ENCODE measurements at regions not wholly inside any gene's neighbourhood (a gene's known extent, or its start where the extent isn't known, plus 50 kb on each side); places are given as distances from the start of the nearest gene placed in this dataset.

GRCh38 chr9:36772449-36773403 lies 200.0 kb downstream of the MELK start:
- H3K9me3 ChIP-seq: no peaks in the 10 kb centered on the region
- no peaks in the 10 kb centered on the region for H3K4me1 ChIP-seq
- no peak for TF ChIP-seq CTCF (IDR thresholded peaks at IDR 0.05)
- no peak for TF ChIP-seq POLR2A (IDR thresholded peaks at IDR 0.05)
- DNase-seq (no peak), ATAC-seq (no peak)
- no peak overlapping the region for H3K4me3 ChIP-seq
- no peaks in the 10 kb centered on the region for H3K36me3 ChIP-seq (replicated peaks in 1 of 2; ENCODE audit: insufficient read depth in 1 of 2, low read depth in 2 of 2)
- H3K27me3 ChIP-seq: peaks cover 0 to 13% of the 10 kb centered on the region in 2 donors
- WGBS, 2 donors: 10 to 17% methylated on average over 16 to 18 of the region's 18 CpGs
- intact Hi-C loops (cut with DNase I): no loop called here
- H3K27ac ChIP-seq: no peak overlapping the region

DNA sequence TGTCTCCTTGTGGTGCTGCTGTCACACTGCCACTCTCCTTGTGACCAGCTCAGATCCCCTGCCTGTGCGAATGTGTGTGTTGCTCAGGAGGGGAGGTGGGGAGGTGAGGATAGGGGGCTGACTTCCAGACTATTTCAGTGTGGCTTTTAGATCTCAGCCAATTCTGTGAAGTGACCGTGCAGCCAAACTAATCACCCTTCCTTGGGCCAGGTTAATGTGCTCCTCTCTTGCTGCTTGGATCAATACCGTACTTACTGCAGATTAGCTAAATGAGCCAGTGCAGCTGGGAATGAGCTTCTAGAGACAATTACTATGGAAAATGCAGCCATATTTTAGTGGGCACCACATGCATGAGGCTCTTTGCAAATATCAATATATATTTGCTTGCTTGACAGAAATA lies 206.0 kb downstream of the MELK start:
- Histone ChIP-seq H3K36me3 (replicated peaks in 1 of 2; ENCODE audit: insufficient read depth in 1 of 2, low read depth in 2 of 2) (no peaks in the 10 kb centered on the region), H3K27me3 (peaks cover 0 to 13% of the 10 kb centered on the region in 2 donors), H3K27ac (no peak overlapping the region), H3K4me1 (no peaks in the 10 kb centered on the region), H3K9me3 (no peaks in the 10 kb centered on the region), H3K4me3 (no peak overlapping the region)
- WGBS, 2 donors: 32 to 42% methylated on average over 3 of the region's 3 CpGs
- ATAC-seq (no peak), DNase-seq (no peak)
- intact Hi-C loops (cut with DNase I): no loop called here
- TF ChIP-seq POLR2A (IDR thresholded peaks at IDR 0.05): no peak
- TF ChIP-seq CTCF (IDR thresholded peaks at IDR 0.05): no peak

DNA sequence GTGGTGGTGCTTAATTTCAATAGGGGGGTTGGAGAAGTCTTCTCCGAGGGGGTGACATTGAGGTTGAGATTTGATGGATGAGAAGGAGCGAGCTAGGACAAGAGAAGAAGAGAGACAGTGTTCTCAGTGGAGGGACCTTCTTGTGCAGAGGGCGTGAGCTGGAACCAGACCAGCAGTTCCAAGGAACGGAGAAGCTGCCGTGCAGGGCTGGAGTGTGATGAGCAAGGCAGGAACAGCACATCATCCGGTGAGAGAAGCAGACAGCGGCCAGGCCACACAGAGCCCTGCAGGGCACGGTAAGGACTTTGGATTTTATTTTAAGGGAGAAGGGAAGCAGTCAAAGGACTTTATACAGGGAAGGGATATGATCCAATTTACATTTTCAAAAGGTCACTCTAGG lies 206.9 kb downstream of the MELK start:
- no peak overlapping the region for H3K27ac ChIP-seq
- H3K9me3 ChIP-seq: no peaks in the 10 kb centered on the region
- no peaks in the 10 kb centered on the region for H3K36me3 ChIP-seq (replicated peaks in 1 of 2; ENCODE audit: insufficient read depth in 1 of 2, low read depth in 2 of 2)
- H3K4me1 ChIP-seq: no peaks in the 10 kb centered on the region
- no peak for TF ChIP-seq POLR2A (IDR thresholded peaks at IDR 0.05)
- TF ChIP-seq CTCF (IDR thresholded peaks at IDR 0.05): no peak
- no peak for ATAC-seq
- WGBS, 2 donors: 50 to 65% methylated on average over 8 of the region's 8 CpGs
- no peak overlapping the region for H3K4me3 ChIP-seq
- peaks cover 0 to 5% of the 10 kb centered on the region in 2 donors for H3K27me3 ChIP-seq
- intact Hi-C loops (cut with DNase I): no loop called here
- DNase-seq: no peak

GRCh38 chr9:36780186-36780585 lies 207.5 kb downstream of the MELK start:
- no peak for TF ChIP-seq POLR2A (IDR thresholded peaks at IDR 0.05)
- no peak for TF ChIP-seq CTCF (IDR thresholded peaks at IDR 0.05)
- Histone ChIP-seq H3K27ac (no peak overlapping the region), H3K27me3 (no peaks in the 10 kb centered on the region), H3K4me1 (no peaks in the 10 kb centered on the region), H3K36me3 (replicated peaks in 1 of 2; ENCODE audit: insufficient read depth in 1 of 2, low read depth in 2 of 2) (no peaks in the 10 kb centered on the region), H3K4me3 (no peak overlapping the region), H3K9me3 (no peaks in the 10 kb centered on the region)
- no peak for DNase-seq
- ATAC-seq: no peak
- 29 to 37% methylated on average over 4 to 8 of the region's 8 CpGs for WGBS, 2 donors
- intact Hi-C loops (cut with DNase I): no loop called here

GRCh38 chr9:36781533-36781932 lies 208.8 kb downstream of the MELK start:
- TF ChIP-seq POLR2A (IDR thresholded peaks at IDR 0.05) (no peak), CTCF (IDR thresholded peaks at IDR 0.05) (no peak)
- H3K27ac ChIP-seq: no peak overlapping the region
- H3K4me3 ChIP-seq: no peak overlapping the region
- no peaks in the 10 kb centered on the region for H3K27me3 ChIP-seq
- H3K9me3 ChIP-seq: no peaks in the 10 kb centered on the region
- H3K4me1 ChIP-seq: no peaks in the 10 kb centered on the region
- H3K36me3 ChIP-seq (replicated peaks in 1 of 2; ENCODE audit: insufficient read depth in 1 of 2, low read depth in 2 of 2): no peaks in the 10 kb centered on the region
- DNase-seq (peak in 1 of 4 donors; percentile 25), ATAC-seq (no peak)
- intact Hi-C loops (cut with DNase I): no loop called here
- 47 to 51% methylated on average over 8 to 10 of the region's 10 CpGs for WGBS, 2 donors
